IPS-NIHi11 (cell line): ENCODE measurements at regions not wholly inside any gene's neighbourhood (a gene's known extent, or its start where the extent isn't known, plus 50 kb on each side); places are given as distances from the start of the nearest gene placed in this dataset.

Source experiments
- DNase-seq: peaks from one replicate; pipeline ENCODE4 v3.0.0; 2012; ENCODE audit warnings: mixed read lengths, low spot score

GRCh38 chr17:65405563-65405962 lies 155.9 kb downstream of the AXIN2 start:
- no peak for DNase-seq

GRCh38 chr17:65404761-65405160 lies 156.7 kb downstream of the AXIN2 start:
- DNase-seq = no peak

- no peak for DNase-seq
Measured at GRCh38 chr17:65403626-65404025, 157.8 kb downstream of the AXIN2 start.

DNA sequence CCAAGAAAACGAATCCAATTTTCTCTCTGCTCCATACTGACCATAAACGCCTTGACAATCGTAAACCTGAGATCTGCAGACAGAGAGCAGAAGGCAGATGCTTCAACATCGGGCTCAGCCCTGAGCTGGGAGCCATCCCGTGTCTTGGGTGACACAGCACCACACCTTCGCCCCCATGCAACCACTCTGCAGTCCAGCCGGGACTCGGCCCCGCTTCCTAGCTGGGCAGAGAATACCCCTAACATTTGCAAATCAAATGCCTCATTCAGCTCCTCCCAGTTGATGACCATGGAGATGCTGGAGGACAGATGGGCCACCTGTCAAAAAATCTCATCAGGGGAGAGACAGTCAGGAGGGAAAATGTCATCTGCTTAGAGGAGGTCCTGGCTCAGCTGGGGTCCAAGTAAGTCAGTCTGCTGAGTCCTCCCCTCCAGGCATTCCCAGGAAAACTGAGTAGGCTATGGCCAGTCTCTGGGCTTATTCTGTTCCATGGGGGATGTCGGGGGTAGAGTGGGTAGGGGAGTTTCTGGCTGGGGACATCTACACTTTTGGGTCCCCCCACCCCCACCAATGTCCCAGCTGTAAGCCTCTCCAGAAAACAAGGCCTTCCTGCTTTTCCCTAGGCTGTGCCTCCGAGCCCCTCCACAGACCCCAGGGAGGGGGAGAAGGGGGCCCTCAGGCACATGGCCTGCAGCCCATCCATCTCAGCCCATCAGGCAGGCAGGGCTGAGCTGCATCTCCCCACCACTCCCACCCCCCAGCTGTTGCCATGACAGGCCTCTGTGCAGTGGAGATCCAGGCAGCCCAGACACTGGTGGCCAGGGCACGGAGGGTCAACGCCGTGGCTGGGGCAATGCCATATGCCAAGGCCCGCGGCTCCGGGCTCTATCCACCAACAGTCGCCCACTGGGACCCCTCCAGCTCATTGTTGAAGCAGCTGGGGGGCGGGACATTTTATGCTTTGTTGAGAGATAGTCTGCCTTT lies 158.6 kb downstream of the AXIN2 start:
- no peak for DNase-seq

GRCh38 chr17:65401561-65401960 lies 159.9 kb downstream of the AXIN2 start:
- DNase-seq = no peak

DNA sequence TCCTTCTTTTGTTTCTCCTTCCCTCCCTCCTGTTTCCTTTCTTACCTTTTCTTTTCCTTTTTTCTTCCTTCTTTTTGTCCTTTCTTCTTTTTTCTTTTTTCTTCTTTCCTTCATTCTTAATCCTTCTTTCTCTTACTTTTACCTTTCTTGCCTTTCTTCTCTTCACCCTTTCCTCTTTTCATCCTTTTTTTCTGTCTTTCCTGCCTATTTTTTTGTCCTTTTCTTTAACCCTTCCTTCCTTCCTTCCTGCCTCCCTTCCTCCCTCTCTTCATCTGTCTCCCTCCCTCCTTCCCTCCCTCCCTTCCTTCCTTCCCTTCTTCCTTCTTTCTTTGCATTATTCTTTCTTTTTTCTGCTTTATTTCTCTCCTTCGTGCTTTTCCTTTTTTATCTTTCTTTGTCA lies 160.7 kb downstream of the AXIN2 start:
- no peak for DNase-seq

- DNase-seq = no peak
Measured at GRCh38 chr17:65398040-65398787, 163.2 kb downstream of the AXIN2 start.

GRCh38 chr17:65395924-65396323 lies 165.5 kb downstream of the AXIN2 start:
- DNase-seq = no peak

DNA sequence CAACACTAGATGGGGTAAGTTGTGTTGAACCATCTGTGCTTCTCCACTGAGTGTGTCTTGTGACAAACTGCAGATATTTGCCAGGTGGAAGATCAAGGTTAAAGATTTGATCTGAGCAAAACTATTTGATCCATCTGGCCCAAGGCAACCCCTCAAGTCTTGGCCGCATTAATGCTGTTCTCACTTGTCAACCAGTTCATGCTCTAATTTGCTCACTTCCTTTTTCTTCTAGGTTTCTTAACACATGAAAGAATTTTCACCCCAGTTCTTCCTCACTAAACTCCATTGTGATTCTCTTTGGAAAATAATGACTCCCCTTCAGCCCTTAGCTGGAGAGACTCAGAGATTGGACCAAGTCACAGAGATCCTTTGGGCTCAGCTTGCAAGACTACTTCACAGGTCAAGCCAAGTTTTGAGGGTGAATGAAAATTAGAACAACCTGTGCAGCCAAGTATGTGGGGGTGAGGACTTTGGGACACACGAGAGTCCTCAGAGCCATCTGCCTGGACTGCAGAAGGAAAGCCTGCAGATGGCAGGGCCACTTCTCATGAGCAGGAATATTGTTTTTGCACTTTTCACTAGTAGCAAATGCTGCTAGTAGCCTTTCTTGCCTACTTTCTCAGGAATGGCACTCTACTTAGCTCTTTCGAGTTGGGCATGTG lies 166.5 kb downstream of the AXIN2 start:
- DNase-seq = no peak

DNA sequence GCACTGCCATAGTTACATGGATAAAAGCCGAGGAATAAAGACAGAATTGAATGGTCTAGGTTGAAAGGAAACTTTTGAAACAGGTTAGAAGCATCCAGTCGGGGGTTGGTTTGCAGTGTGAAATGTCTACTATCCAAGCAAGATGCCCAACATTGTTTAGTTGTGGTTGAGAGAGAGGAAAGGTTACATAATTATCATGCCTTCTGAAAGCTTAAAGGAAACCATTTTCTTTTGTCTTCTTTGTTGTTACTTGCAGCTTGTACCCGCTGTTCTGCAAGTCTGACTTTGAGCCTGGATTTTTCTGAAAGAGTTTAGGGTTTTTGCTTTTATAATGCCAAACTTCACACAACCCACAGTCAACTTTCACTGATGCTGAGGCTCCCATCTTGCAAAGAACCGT lies 167.9 kb downstream of the AXIN2 start:
- no peak for DNase-seq

- DNase-seq = no peak
Measured at GRCh38 chr17:65389949-65390348, 171.5 kb downstream of the AXIN2 start.

DNA sequence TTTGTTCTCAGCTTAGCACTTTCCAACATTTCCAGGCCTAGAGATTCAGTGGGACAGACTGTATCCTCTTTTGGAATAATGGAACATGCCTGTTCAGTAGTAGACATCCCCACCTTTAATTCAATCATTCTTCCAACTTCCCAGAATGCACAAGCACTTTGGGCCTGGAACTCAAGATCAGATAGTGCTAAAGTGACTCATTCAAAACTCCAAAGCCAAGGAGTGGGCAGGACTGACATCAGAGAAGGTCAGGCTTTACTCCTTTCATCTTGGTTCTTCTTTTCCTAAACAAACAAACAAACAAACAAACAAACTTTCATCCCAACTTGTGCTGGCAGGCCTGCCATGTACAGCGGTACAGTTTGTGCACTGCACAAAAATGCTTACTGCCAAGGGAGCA lies 172.0 kb downstream of the AXIN2 start:
- no peak for DNase-seq

DNA sequence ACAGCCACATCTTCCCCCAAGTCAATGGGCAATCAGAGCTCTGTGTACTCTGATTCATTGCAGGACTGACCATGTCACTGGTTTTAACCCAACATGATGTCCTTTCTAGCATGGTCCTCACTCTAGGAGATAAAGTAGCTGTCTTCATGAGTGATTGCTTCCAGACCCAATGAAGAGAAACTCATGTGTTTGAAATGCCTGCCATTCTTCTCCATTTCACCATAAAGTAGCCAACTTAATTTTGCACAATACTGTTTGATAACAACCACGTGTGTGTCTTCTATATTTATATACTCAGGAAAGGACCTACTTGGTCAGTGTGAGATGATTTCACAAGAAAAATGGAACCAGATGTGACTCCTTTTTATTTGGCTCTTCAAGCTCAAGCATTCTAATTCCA lies 172.5 kb downstream of the AXIN2 start:
- DNase-seq = no peak

DNA sequence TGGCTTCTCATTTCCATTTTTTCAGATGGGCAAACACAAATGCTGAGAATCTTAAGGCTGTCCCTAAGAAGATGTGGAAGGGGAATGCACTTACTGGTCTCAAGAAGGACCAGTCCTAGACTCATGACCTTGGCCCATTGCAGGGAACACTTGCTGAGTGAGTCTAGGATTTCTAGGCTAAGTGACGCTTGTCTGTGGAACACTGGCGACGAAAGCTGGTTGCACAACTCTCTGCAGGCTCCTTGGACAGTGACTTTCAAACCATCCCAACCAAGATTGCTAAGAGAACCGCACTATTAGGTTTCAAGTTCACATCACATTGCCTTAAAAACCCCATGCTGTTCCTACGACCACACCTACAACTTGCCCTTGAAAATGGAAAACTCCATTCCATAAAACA lies 174.1 kb downstream of the AXIN2 start:
- no peak for DNase-seq

DNA sequence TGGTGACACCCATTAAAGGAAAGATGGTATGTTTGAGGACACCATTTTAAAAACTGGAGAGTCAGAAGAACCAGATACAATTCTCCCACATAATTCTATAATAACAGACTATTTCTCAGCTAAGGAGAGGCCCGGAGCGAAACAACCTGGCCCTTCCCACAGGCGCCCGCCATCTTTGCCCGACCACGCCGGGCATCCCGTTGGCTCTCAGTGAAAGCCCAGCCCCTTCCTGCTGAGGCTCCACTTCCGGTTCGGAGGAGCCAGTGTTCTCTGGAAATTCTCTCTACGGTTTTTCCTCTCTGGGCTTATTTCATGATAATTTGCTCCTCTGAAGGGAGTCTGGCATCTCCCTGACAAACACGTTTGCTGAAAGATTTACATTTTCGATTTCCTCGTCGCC lies 175.7 kb downstream of the AXIN2 start:
- DNase-seq = no peak

DNA sequence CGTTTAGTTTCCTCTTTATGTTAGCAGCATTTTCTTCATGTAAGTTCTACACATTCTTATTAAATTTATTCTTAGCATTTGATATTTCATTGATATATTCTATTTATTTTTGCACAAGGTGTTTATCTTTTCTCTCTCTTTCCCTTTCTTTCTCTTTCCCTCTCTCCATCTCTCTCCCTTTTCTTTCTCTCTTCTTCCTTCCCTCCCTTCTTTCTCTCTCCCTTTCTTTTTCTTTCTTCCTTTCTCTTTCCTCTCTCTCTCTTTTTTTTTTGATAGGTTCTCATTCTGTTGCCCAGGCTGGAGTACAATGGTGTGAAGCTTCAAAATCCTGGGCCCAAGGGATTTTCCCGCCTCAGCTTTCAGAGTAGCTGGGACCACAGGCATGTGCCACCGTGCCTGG lies 176.4 kb downstream of the AXIN2 start:
- DNase-seq = no peak

- DNase-seq = no peak
Measured at GRCh38 chr17:65381152-65381551, 180.3 kb downstream of the AXIN2 start.

GRCh38 chr17:65374966-65375365 lies 186.5 kb downstream of the AXIN2 start:
- DNase-seq = no peak

DNA sequence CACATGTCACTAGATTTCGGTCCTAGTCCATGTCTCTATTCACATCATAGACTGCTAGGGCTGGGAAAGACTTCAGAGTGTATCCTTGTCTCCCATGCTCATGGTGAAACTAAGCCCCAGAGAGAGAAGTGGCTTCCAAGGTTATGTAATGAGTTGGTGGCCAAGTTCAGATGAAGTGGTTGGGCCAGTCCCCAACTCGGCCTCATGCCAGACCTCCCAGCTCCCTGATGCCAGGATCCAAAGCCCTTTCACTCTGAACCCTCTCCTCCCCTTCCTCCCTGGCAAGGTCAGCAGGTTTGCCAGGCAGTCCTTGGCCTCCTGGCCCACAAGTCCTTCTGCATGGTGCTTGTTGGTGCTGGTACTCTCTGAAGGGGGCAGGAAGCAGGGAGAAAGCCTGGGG lies 189.7 kb downstream of the AXIN2 start:
- no peak for DNase-seq

DNA sequence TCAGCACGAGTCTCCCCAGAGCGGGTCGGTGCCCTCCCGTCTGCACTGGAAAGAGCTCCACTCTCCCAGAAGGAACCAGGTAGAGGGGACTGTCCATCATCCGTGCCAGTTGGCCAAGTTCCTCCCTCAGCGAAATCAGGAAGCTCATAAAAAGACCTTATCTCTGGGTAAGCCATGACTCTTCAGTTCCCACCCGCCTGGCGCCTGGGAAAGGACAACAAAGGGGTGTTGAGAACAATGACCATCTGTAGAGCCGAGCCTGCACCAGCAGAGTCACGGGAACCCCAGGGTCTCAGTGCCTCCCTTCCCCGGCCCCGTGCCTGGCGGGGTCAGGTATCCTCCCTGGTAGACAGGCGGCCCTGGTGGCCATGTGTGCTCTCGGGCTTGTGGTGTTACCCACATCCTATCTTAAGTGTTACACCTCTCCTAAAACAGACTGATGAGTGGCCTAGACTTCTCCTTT lies 190.7 kb downstream of the AXIN2 start:
- peak; percentile 22 for DNase-seq

GRCh38 chr17:65368341-65368740 lies 193.1 kb downstream of the AXIN2 start:
- DNase-seq = no peak

DNA sequence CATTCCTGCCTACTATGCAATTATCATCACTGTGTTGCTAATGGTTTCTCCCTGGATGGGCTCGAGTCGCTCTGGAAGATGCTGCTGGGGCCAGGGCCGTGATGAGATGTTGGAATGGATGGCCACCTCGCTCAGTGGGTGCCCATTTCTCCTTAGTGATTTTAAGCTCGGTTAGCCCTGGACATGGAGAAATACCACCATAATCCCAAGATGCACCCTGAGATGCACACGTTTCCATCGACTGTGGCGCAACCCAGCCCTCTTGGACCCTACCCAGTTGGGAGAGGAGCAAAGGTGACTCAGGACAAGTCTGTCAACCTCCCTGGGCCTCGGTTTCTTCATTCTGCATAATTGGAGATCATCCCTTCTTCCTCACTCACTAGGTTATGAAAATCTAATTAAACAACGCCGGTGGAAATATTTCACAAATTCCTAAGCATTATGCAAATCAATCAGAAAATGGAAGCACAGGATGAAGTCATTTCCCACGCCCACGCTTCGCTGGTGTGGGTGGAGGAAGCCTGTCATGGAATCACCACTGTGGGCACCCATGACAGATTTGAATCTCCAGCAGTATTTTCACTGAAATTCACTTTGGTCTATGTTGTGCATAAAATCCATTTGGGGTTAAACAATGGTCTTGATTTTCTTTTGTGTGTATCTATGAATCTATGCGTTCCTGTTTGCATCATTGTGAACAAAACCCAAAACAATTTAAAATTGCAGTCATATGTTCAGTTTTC lies 195.2 kb downstream of the AXIN2 start:
- no peak for DNase-seq
